ENCODE measurements at regions not wholly inside any gene's neighbourhood (a gene's known extent, or its start where the extent isn't known, plus 50 kb on each side); places are given as distances from the start of the nearest gene placed in this dataset.

- no peak for TF ChIP-seq POLR2AphosphoS5 (IDR thresholded peaks at IDR 0.05; ENCODE audit: low read depth, low read length)
- no peak for TF ChIP-seq TAF1 (IDR thresholded peaks at IDR 0.05; ENCODE audit: borderline replicate concordance, insufficient read depth, low read length)
- no peak for TF ChIP-seq FOXP2 (optimal IDR thresholded peaks at IDR 0.05; ENCODE audit: borderline replicate concordance, extremely low read depth, extremely low read length, insufficient read depth)
Observed at GRCh38 chr9:81379655-81380054, 309.7 kb downstream of the TLE1 start.
